Suprapubic skin (tissue), 3 donors: ENCODE measurements at regions not wholly inside any gene's neighbourhood (a gene's known extent, or its start where the extent isn't known, plus 50 kb on each side); places are given as distances from the start of the nearest gene placed in this dataset.

Experiments used
- POLR2A ChIP-seq, 2 donors: fragments of 450-650 bp; IDR thresholded peaks; one replicate each; pipeline ENCODE4 v1.6.1; 2017; ENCODE audit warnings: antibody characterized with exemption in 2 of 2, mild to moderate bottlenecking in 2 of 2, moderate library complexity in 2 of 2
- TF ChIP-seq, protein P1 (sequence below), 2 donors: fragments of 200-600 bp in 1 of 2; fragments of 450-650 bp in 1 of 2; sonication (generic) in 1 of 2; IDR thresholded peaks; one replicate each; pipeline ENCODE4 v1.5.1; 2016 to 2019; ENCODE audit warnings: antibody characterized with exemption in 2 of 2, mild to moderate bottlenecking in 1 of 2, moderate library complexity in 1 of 2

DNA sequence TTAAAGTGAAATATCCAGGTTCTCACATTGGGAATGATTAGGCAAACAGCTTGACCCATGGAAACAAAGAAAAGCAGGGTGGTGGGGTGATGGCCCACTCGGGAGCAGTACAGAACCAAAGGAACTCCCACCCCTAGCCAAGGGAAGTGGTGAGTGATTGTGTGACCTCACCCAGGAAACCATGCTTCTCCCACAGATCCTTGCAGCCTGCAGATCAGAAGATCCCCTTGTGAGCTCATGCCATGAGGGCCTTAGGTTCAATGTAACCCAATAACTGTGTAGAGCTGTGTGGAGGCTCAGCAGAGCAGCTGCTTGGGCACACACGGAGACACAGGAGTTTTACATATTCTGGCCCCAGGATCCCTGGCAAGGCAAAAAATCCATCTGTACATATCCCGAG is 311.8 kb upstream of the DPYD start:
- TF ChIP-seq, protein P1, sequence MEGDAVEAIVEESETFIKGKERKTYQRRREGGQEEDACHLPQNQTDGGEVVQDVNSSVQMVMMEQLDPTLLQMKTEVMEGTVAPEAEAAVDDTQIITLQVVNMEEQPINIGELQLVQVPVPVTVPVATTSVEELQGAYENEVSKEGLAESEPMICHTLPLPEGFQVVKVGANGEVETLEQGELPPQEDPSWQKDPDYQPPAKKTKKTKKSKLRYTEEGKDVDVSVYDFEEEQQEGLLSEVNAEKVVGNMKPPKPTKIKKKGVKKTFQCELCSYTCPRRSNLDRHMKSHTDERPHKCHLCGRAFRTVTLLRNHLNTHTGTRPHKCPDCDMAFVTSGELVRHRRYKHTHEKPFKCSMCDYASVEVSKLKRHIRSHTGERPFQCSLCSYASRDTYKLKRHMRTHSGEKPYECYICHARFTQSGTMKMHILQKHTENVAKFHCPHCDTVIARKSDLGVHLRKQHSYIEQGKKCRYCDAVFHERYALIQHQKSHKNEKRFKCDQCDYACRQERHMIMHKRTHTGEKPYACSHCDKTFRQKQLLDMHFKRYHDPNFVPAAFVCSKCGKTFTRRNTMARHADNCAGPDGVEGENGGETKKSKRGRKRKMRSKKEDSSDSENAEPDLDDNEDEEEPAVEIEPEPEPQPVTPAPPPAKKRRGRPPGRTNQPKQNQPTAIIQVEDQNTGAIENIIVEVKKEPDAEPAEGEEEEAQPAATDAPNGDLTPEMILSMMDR (IDR thresholded peaks at IDR 0.05): no peak
- no peak for TF ChIP-seq POLR2A (IDR thresholded peaks at IDR 0.05)
